Effector memory CD4-positive, alpha-beta T cell (primary cell): ENCODE measurements at regions not wholly inside any gene's neighbourhood (a gene's known extent, or its start where the extent isn't known, plus 50 kb on each side); places are given as distances from the start of the nearest gene placed in this dataset.

Source experiments
- DNase-seq, 3 donors: peaks; one replicate each; pipeline ENCODE4 v3.0.0-alpha.2; 2020
- H3K27ac ChIP-seq: 2 replicates; pipeline ENCODE4 v1.7.0; 2013; ENCODE audit warnings: mild to moderate bottlenecking, low read length, moderate library complexity; ENCODE audit not compliant: insufficient read depth, poor library complexity, severe bottlenecking
- H3K27me3 ChIP-seq: replicated peaks from 2 replicates; pipeline ENCODE4 v1.7.0; 2013; ENCODE audit warnings: mild to moderate bottlenecking, low read length; ENCODE audit not compliant: insufficient read depth, control insufficient read depth, poor library complexity, severe bottlenecking
- H3K36me3 ChIP-seq: 2 replicates; pipeline ENCODE4 v1.7.0; 2013; ENCODE audit warnings: mild to moderate bottlenecking, low read length, moderate library complexity; ENCODE audit not compliant: control insufficient read depth, insufficient read depth
- H3K4me1 ChIP-seq: 2 replicates; pipeline ENCODE4 v1.7.0; 2013; ENCODE audit warnings: low read length, mild to moderate bottlenecking; ENCODE audit not compliant: control insufficient read depth, insufficient read depth, poor library complexity, severe bottlenecking
- H3K4me3 ChIP-seq: 2 replicates; pipeline ENCODE4 v1.7.0; 2013; ENCODE audit warnings: low read length, low read depth, mild to moderate bottlenecking; ENCODE audit not compliant: insufficient read depth, poor library complexity, severe bottlenecking
- H3K9me3 ChIP-seq: 2 replicates; pipeline ENCODE4 v1.7.0; 2013; ENCODE audit warnings: mild to moderate bottlenecking, low read length, moderate library complexity; ENCODE audit not compliant: control insufficient read depth

- H3K9me3 ChIP-seq = no peaks in the 10 kb centered on the region
- H3K36me3 ChIP-seq = no peaks in the 10 kb centered on the region
- H3K27ac ChIP-seq = no peak overlapping the region
- no peak for DNase-seq
- H3K4me1 ChIP-seq = no peaks in the 10 kb centered on the region
- H3K4me3 ChIP-seq = no peak overlapping the region
- H3K27me3 ChIP-seq = no peaks in the 10 kb centered on the region
These were observed 1878.0 kb downstream of the MRPL39 start for GRCh38 chr21:23729331-23729730.

DNA sequence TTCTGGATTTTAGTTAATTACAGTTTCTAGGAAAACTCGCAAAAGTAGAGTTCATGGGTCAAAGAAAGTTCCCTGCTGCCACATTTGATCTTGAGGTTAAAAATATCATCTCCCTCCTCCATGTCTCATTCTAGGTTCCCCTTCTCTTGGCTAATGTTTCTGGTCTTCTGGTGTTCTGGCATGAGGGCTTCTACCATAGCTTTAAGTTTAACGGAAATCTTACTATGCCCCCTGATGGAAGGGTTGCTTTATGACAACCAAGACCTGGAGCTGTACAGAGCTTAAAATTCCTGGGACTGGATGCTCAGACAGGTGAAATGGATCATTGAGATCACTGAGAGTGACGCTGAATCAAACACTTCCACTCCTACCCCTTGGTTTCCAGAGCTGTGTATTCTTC lies 1881.7 kb downstream of the MRPL39 start:
- Histone ChIP-seq H3K27me3 (no peaks in the 10 kb centered on the region), H3K27ac (no peak overlapping the region), H3K4me1 (no peaks in the 10 kb centered on the region), H3K36me3 (no peaks in the 10 kb centered on the region), H3K4me3 (no peak overlapping the region), H3K9me3 (no peaks in the 10 kb centered on the region)
- DNase-seq = no peak

DNA sequence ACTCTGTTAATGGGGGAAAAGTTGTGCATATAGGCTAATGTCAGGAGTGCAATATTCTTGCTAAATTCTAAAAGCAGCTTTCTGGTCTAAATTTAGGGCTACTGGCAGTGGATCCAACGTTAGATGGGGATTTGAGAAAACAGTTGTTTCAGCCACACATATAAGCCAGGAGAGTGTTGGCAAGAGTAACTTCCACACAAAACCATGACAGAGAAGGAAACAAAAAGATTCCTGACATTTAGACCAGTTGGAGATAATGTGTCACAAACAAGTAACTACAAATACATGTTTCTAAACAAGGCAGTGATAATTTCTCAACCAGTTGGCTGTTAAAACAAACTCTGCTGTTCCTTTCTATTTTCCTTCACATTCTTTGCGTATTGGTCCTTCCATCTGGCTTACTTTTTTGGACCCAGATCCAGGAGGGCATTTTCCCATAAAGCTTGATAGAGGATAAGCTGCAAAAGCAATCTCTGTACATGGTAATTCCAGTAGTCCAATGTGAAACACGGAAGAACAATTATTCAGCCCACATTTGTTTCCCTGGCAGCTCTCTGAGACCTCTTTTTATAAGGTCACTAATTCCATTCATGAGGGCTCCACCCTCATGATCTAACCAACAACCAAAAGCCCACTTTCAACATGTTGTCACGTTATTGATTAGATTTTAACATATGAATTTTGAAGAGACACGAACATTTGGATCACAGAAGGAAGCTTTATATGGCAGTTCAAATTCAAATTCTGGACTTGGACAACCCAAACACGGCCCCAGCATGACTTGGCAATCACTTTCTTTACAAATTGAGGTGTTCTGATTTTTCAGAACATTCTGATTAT lies 1888.6 kb downstream of the MRPL39 start:
- H3K4me3 ChIP-seq = no peak overlapping the region
- DNase-seq = no peak
- H3K9me3 ChIP-seq = no peaks in the 10 kb centered on the region
- no peaks in the 10 kb centered on the region for H3K27me3 ChIP-seq
- H3K36me3 ChIP-seq = no peaks in the 10 kb centered on the region
- no peak overlapping the region for H3K27ac ChIP-seq
- H3K4me1 ChIP-seq = no peaks in the 10 kb centered on the region

DNA sequence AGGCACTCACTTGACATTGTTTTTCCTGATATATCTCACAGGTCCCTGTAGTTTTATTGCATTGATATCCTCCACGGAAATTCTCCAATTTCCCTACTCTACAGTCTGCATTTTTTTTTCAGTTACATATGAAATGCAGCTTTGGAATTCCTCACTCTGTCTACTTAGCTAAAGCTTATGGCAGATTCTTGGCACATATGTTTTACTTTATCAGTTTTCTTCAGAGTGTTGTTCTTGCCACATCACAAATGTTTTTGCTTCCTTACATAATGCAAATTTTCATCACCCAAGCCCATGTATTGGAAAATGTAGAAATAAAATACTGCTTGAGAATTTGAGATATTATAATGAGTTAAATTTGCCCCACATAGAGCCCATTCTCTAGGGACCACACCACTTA lies 1895.1 kb downstream of the MRPL39 start:
- Histone ChIP-seq H3K9me3 (no peaks in the 10 kb centered on the region), H3K27me3 (no peaks in the 10 kb centered on the region), H3K4me1 (no peaks in the 10 kb centered on the region), H3K36me3 (no peaks in the 10 kb centered on the region), H3K4me3 (no peak overlapping the region), H3K27ac (no peak overlapping the region)
- no peak for DNase-seq

DNA sequence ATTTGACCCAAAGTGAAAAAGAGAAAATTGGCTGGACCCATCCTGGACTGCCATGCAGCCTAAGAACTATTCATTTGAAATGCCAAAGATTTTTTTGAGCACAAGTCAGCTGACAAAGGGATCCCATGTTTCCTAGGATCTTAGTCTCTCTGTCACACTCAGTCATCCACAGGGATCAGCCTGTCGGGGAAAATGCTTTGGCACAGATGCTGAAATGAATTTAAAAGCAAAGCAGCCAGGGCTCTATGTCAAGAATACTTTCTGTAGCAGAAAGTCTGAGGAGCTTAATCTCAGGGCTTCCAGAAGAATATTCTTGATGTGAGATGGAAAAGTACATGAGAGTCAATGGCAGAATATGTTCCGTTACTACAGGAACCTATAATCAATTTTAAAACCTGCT lies 1900.8 kb downstream of the MRPL39 start:
- H3K4me3 ChIP-seq = no peak overlapping the region
- no peak overlapping the region for H3K27ac ChIP-seq
- H3K9me3 ChIP-seq = no peaks in the 10 kb centered on the region
- H3K36me3 ChIP-seq = no peaks in the 10 kb centered on the region
- no peaks in the 10 kb centered on the region for H3K27me3 ChIP-seq
- no peaks in the 10 kb centered on the region for H3K4me1 ChIP-seq
- no peak for DNase-seq

DNA sequence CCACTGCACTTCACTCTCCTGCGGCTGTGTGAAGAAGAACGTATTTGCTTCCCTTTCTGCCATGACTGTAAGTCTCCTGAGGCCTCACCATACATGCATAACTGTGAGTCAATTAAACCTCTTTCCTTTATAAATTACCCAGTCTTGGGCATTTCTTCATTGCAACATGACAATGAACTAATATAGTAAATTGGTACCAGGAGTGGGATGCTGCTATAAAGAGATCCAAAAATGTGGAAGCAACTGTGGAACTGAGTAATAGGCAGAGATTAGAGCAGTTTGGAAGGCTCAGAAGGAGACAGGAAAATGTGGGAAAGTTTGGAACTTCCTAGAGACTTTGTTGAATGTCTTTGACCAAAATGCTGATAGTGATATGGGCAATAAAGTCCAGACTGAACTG lies 1907.9 kb downstream of the MRPL39 start:
- H3K9me3 ChIP-seq = peaks cover 8% of the 10 kb centered on the region

GRCh38 chr21:23698619-23699018 lies 1908.7 kb downstream of the MRPL39 start:
- no peak overlapping the region for H3K4me3 ChIP-seq
- no peak for DNase-seq
- H3K27ac ChIP-seq = no peak overlapping the region
- no peaks in the 10 kb centered on the region for H3K4me1 ChIP-seq
- H3K27me3 ChIP-seq = no peaks in the 10 kb centered on the region
- H3K9me3 ChIP-seq = peaks cover 8% of the 10 kb centered on the region
- H3K36me3 ChIP-seq = no peaks in the 10 kb centered on the region

More for the DNA sequence above, 1907.9 kb downstream of the MRPL39 start:
- no peak for DNase-seq
- Histone ChIP-seq H3K4me1 (no peaks in the 10 kb centered on the region), H3K27me3 (no peaks in the 10 kb centered on the region), H3K4me3 (no peak overlapping the region), H3K36me3 (no peaks in the 10 kb centered on the region), H3K27ac (no peak overlapping the region)

GRCh38 chr21:23695443-23695842 lies 1911.8 kb downstream of the MRPL39 start:
- H3K4me3 ChIP-seq = no peak overlapping the region
- DNase-seq = no peak
- H3K27me3 ChIP-seq = no peaks in the 10 kb centered on the region
- H3K27ac ChIP-seq = no peak overlapping the region
- peaks cover 7% of the 10 kb centered on the region for H3K9me3 ChIP-seq
- H3K36me3 ChIP-seq = no peaks in the 10 kb centered on the region
- H3K4me1 ChIP-seq = no peaks in the 10 kb centered on the region

DNA sequence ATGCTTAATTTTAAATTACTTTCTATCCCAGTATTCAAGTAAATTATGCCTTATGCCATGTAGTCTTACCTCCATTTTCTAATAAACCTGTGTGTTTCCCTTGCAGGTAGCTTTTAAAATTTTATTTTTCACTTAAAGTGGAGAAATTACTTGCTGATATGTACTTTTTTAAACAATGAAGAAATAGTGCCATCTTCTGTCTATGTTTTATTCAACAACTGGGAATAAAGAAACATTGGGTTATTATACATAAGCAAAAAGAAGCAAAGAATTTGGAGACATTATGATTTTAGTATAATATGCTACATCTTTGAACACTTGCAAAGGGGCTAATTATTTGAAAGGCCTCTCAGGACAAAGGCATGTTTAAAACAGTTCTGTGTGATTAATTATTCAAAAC lies 1912.9 kb downstream of the MRPL39 start:
- Histone ChIP-seq H3K4me1 (no peaks in the 10 kb centered on the region), H3K27me3 (no peaks in the 10 kb centered on the region), H3K27ac (no peak overlapping the region), H3K9me3 (no peaks in the 10 kb centered on the region), H3K4me3 (no peak overlapping the region), H3K36me3 (no peaks in the 10 kb centered on the region)
- no peak for DNase-seq

- Histone ChIP-seq H3K27ac (no peak overlapping the region), H3K27me3 (no peaks in the 10 kb centered on the region), H3K4me1 (no peaks in the 10 kb centered on the region), H3K4me3 (no peak overlapping the region), H3K9me3 (no peaks in the 10 kb centered on the region), H3K36me3 (no peaks in the 10 kb centered on the region)
- DNase-seq = no peak
These were observed 1917.0 kb downstream of the MRPL39 start for GRCh38 chr21:23690316-23690715.
